B cell (primary cell): ENCODE measurements at regions not wholly inside any gene's neighbourhood (a gene's known extent, or its start where the extent isn't known, plus 50 kb on each side); places are given as distances from the start of the nearest gene placed in this dataset.

ENCODE experiments used
- ATAC-seq: fragments of 200-7000 bp; cut with Tn5 transposase; one replicate; pipeline ENCODE4 v1.10.0; 2021; ENCODE audit warnings: low read depth, mild to moderate bottlenecking, moderate number of reproducible peaks, moderate library complexity
- CTCF ChIA-PET: fragments of 350-600 bp; sonication (Branson Sonifier 250); formaldehyde crosslinking; loops from one replicate; lab custom pipeline; 2021; ENCODE audit warnings: antibody characterized with exemption, inconsistent platforms; lab: Charles Lee
- POLR2A ChIA-PET: fragments of 350-600 bp; sonication (Branson Sonifier 250); formaldehyde crosslinking; loops from one replicate; lab custom pipeline; 2021; ENCODE audit warnings: antibody characterized with exemption; lab: Charles Lee
- DNase-seq: peaks from one replicate; pipeline ENCODE4 v3.0.0; 2013
- H2AFZ ChIP-seq: 2 replicates; pipeline ENCODE4 v1.6.1; 2012; ENCODE audit warnings: mild to moderate bottlenecking, low read depth, low read length; ENCODE audit not compliant: insufficient read depth, poor library complexity, severe bottlenecking
- H3K27ac ChIP-seq, 2 donors: 1 replicate in 1 of 2; 2 replicates in 1 of 2; pipeline ENCODE4 v1.5.1; 2012 to 2013; ENCODE audit warnings: low read length in 2 of 2, mild to moderate bottlenecking in 2 of 2, moderate library complexity in 1 of 2
- H3K27me3 ChIP-seq, 4 experiments: fragments of 200-600 bp in 1 of 4; sonication (generic) in 1 of 4; replicated peaks in 1 of 4; 1 replicate in 2 of 4; 2 replicates in 2 of 4; pipeline versions ENCODE4 v1.6.1 to v1.7.0; 2013 to 2016; ENCODE audit warnings: low read length in 3 of 4, mild to moderate bottlenecking in 2 of 4, mixed read lengths in 1 of 4, moderate library complexity in 1 of 4; ENCODE audit not compliant: insufficient read depth in 4 of 4, control insufficient read depth in 3 of 4; ENCODE audit errors: control extremely low read depth in 1 of 4
- H3K36me3 ChIP-seq, 2 experiments: replicated peaks in 1 of 2; 1 replicate in 1 of 2; 2 replicates in 1 of 2; pipeline versions ENCODE4 v1.6.1 to v1.7.1; 2013; ENCODE audit warnings: low read length in 1 of 2; ENCODE audit not compliant: insufficient read depth in 2 of 2, control insufficient read depth in 1 of 2; ENCODE audit errors: control extremely low read depth in 1 of 2, extremely low read depth in 1 of 2
- H3K4me1 ChIP-seq, 2 donors: fragments of 200-600 bp in 1 of 2; sonication (generic) in 1 of 2; 1 replicate in 1 of 2; 2 replicates in 1 of 2; pipeline versions ENCODE4 v1.5.1 to v1.6.1; 2013 to 2017; ENCODE audit warnings: low read length in 2 of 2; ENCODE audit not compliant: control insufficient read depth in 2 of 2, insufficient read depth in 2 of 2
- H3K4me2 ChIP-seq: replicated peaks from 2 replicates; pipeline ENCODE3; 2012; ENCODE audit warnings: mild to moderate bottlenecking, low read depth, low read length; ENCODE audit not compliant: poor library complexity, severe bottlenecking
- H3K4me3 ChIP-seq, 5 experiments: fragments of 200-600 bp in 1 of 5; sonication (generic) in 1 of 5; 1 replicate in 3 of 5; 2 replicates in 2 of 5; pipeline versions ENCODE4 v1.5.1 to v1.7.0; 2011 to 2016; ENCODE audit warnings: low read length in 4 of 5, mild to moderate bottlenecking in 4 of 5, low read depth in 2 of 5, control low read depth in 1 of 5, moderate library complexity in 1 of 5; ENCODE audit not compliant: insufficient read depth in 1 of 5; ENCODE audit errors: control extremely low read depth in 1 of 5, extremely low read depth in 1 of 5
- H3K79me2 ChIP-seq: fragments of 200-600 bp; sonication (generic); one replicate; pipeline ENCODE4 v1.6.0; 2016; ENCODE audit warnings: low read length; ENCODE audit not compliant: control insufficient read depth, insufficient read depth
- H3K9ac ChIP-seq: fragments of 200-600 bp; sonication (generic); 2 replicates; pipeline ENCODE4 v1.6.1; 2017; ENCODE audit warnings: mild to moderate bottlenecking, low read length, moderate library complexity
- H3K9me3 ChIP-seq, 3 donors: one replicate each; pipeline versions ENCODE4 v1.6.1 to v1.7.1; 2013; ENCODE audit warnings: low read length in 2 of 3; ENCODE audit not compliant: control insufficient read depth in 2 of 3, insufficient read depth in 1 of 3; ENCODE audit errors: control extremely low read depth in 1 of 3
- H4K20me1 ChIP-seq: 2 replicates; pipeline ENCODE4 v1.6.0; 2012; ENCODE audit warnings: mild to moderate bottlenecking, low read length; ENCODE audit not compliant: insufficient read depth, control insufficient read depth, poor library complexity, severe bottlenecking
- H3K27ac Mint-ChIP-seq: one replicate; pipeline ENCODE4 v1.8.0; 2021; ENCODE audit warnings: mixed read lengths
- H3K27me3 Mint-ChIP-seq: one replicate; pipeline ENCODE4 v1.8.0; 2021; ENCODE audit warnings: mixed read lengths
- H3K4me1 Mint-ChIP-seq: one replicate; pipeline ENCODE4 v1.8.0; 2021; ENCODE audit warnings: mixed read lengths
- H3K4me3 Mint-ChIP-seq: one replicate; pipeline ENCODE4 v1.8.0; 2021; ENCODE audit warnings: mixed read lengths
- H3K9me3 Mint-ChIP-seq: one replicate; pipeline ENCODE4 v1.8.0; 2022; ENCODE audit warnings: mixed read lengths; ENCODE audit not compliant: insufficient read depth
- EZH2 ChIP-seq: IDR thresholded peaks from 2 replicates; pipeline ENCODE4 v1.6.1; 2012; ENCODE audit warnings: borderline replicate concordance, low read depth, mild to moderate bottlenecking, moderate library complexity, low read length; ENCODE audit not compliant: insufficient read depth, poor library complexity, severe bottlenecking
- WGBS: methylation state at CpG from one replicate; pipeline ENCODE4 v1.1.5; 2013; ENCODE audit warnings: missing lambda C conversion rate; ENCODE audit not compliant: insufficient coverage; 5-methylcytosine and 5-hydroxymethylcytosine counted together
- intact Hi-C: fragments of 100-400 bp; cut with micrococcal nuclease; formaldehyde crosslinking; loops from one replicate; pipeline ENCODE4 v1.10.0; 2022
- TF ChIP-seq, protein P1 (sequence below): fragments of 200-600 bp; IDR thresholded peaks from one replicate; pipeline ENCODE4 v1.8.0; 2022; ENCODE audit warnings: antibody characterized with exemption, mild to moderate bottlenecking

DNA sequence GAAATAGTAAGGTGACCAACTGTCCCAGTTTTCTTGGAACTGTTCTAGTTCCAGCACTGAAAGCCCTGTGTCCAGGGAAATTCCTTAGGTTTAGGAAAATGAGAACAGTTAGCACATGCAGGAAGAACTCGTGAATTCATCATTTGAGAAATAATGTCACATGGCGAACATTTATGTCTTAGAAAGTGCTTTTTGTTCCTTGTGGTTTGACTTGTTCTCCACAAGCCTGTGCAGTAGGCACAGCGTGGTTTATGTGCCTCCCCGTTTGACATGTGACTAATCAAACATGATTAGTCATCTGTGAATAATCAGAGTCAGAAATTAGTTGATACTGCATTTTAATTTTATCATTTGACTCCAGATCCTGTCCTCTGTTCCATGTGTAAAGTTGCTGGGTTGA, 556.0 kb upstream of the CPEB2 start:
- TF ChIP-seq, protein P1, sequence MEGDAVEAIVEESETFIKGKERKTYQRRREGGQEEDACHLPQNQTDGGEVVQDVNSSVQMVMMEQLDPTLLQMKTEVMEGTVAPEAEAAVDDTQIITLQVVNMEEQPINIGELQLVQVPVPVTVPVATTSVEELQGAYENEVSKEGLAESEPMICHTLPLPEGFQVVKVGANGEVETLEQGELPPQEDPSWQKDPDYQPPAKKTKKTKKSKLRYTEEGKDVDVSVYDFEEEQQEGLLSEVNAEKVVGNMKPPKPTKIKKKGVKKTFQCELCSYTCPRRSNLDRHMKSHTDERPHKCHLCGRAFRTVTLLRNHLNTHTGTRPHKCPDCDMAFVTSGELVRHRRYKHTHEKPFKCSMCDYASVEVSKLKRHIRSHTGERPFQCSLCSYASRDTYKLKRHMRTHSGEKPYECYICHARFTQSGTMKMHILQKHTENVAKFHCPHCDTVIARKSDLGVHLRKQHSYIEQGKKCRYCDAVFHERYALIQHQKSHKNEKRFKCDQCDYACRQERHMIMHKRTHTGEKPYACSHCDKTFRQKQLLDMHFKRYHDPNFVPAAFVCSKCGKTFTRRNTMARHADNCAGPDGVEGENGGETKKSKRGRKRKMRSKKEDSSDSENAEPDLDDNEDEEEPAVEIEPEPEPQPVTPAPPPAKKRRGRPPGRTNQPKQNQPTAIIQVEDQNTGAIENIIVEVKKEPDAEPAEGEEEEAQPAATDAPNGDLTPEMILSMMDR: no peak
- no peak for TF ChIP-seq EZH2
- H3K9me3 Mint-ChIP-seq: no peaks in the 10 kb centered on the region
- Histone ChIP-seq H3K9me3 (no peaks in the 10 kb centered on the region), H3K9ac (no peak overlapping the region), H3K79me2 (no peaks in the 10 kb centered on the region), H3K4me3 (no peak overlapping the region), H2AFZ (no peak overlapping the region), H3K27me3 (no peaks in the 10 kb centered on the region), H3K4me2 (no peak overlapping the region), H4K20me1 (no peaks in the 10 kb centered on the region), H3K36me3 (no peaks in the 10 kb centered on the region), H3K27ac (no peak overlapping the region), H3K4me1 (no peaks in the 10 kb centered on the region)
- ChIA-PET POLR2A (no interaction called here), CTCF (no interaction called here)
- 63% methylated on average over 2 of the region's 4 CpGs for WGBS
- H3K4me3 Mint-ChIP-seq: no peak overlapping the region
- DNase-seq: no peak
- H3K27me3 Mint-ChIP-seq: no peaks in the 10 kb centered on the region
- peaks cover 5% of the 10 kb centered on the region for H3K4me1 Mint-ChIP-seq
- intact Hi-C loops: no loop called here
- ATAC-seq: no peak
- no peak overlapping the region for H3K27ac Mint-ChIP-seq

DNA sequence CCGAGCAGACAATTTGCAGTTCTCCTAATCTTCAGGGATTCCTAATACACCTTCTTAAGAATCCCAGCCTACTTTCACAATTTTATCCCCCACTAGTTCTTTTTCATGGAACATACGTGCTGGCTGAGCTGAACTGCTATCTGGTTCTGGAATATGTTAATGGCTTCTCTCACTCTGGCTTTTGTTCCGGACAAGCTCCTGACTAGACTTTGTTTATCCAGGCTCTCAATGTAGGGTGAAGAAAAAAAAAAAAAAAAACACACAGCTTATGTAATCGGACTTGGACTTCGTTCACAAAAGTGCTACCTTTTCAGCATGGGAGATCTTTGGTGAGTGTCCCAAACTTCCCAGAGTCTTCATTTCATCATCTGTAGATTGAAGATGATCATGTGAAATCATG, 555.4 kb upstream of the CPEB2 start:
- ChIA-PET POLR2A (no interaction called here), CTCF (no interaction called here)
- Mint-ChIP-seq H3K4me3 (no peak overlapping the region), H3K4me1 (peaks cover 5% of the 10 kb centered on the region), H3K9me3 (no peaks in the 10 kb centered on the region), H3K27ac (no peak overlapping the region), H3K27me3 (no peaks in the 10 kb centered on the region)
- no peak for TF ChIP-seq EZH2
- TF ChIP-seq, protein P1: no peak
- ATAC-seq (no peak), DNase-seq (no peak)
- no peaks in the 10 kb centered on the region for H3K36me3 ChIP-seq
- H3K79me2 ChIP-seq: no peaks in the 10 kb centered on the region
- no peaks in the 10 kb centered on the region for H3K9me3 ChIP-seq
- no CpG with 5 or more reads among the region's 5 CpGs for WGBS
- H3K4me1 ChIP-seq: no peaks in the 10 kb centered on the region
- no peak overlapping the region for H3K27ac ChIP-seq
- H3K27me3 ChIP-seq: no peaks in the 10 kb centered on the region
- H3K4me2 ChIP-seq: no peak overlapping the region
- H3K9ac ChIP-seq: no peak overlapping the region
- intact Hi-C loops: no loop called here
- H2AFZ ChIP-seq: no peak overlapping the region
- H4K20me1 ChIP-seq: no peaks in the 10 kb centered on the region
- H3K4me3 ChIP-seq: no peak overlapping the region
